Osteoblast (primary cell): ENCODE measurements at regions not wholly inside any gene's neighbourhood (a gene's known extent, or its start where the extent isn't known, plus 50 kb on each side); places are given as distances from the start of the nearest gene placed in this dataset.

Experiments used
- DNase-seq: peaks from one replicate; pipeline ENCODE4 v3.0.0; 2011; ENCODE audit warnings: low spot score, mixed read lengths; ENCODE audit not compliant: insufficient read length; ENCODE audit errors: missing footprints
- H2AFZ ChIP-seq: 2 replicates; pipeline ENCODE4 v1.6.0; 2011; ENCODE audit warnings: mild to moderate bottlenecking, low read length
- H3K27ac ChIP-seq: 2 replicates; pipeline ENCODE4 v1.5.1; 2011; ENCODE audit warnings: mild to moderate bottlenecking, low read depth, low read length, moderate library complexity
- H3K27me3 ChIP-seq: 2 replicates; pipeline ENCODE4 v1.6.0; 2012; ENCODE audit warnings: mild to moderate bottlenecking, control low read depth, inconsistent platforms, low read length, moderate library complexity; ENCODE audit not compliant: insufficient read depth
- H3K36me3 ChIP-seq: 2 replicates; pipeline ENCODE4 v1.5.1; 2011; ENCODE audit warnings: mild to moderate bottlenecking, low read length, control low read depth, moderate library complexity; ENCODE audit not compliant: insufficient read depth
- H3K4me1 ChIP-seq: 2 replicates; pipeline ENCODE4 v1.5.1; 2011; ENCODE audit warnings: mild to moderate bottlenecking, low read length, control low read depth, moderate library complexity; ENCODE audit not compliant: insufficient read depth
- H3K4me2 ChIP-seq: 2 replicates; pipeline ENCODE4 v1.6.0; 2011; ENCODE audit warnings: mild to moderate bottlenecking, low read length; ENCODE audit not compliant: insufficient read depth
- H3K4me3 ChIP-seq: fragments of 200-600 bp; sonication (generic); 3 replicates; pipeline ENCODE4 v1.5.1; 2012; ENCODE audit warnings: mild to moderate bottlenecking, low read length, inconsistent platforms; ENCODE audit not compliant: insufficient read depth
- H3K79me2 ChIP-seq: 2 replicates; pipeline ENCODE4 v1.6.0; 2012; ENCODE audit warnings: mild to moderate bottlenecking, low read length, control low read depth, inconsistent platforms; ENCODE audit not compliant: insufficient read depth
- H3K9me3 ChIP-seq: 2 replicates; pipeline ENCODE4 v1.5.1; 2011; ENCODE audit warnings: low read depth, low read length, control low read depth
- H4K20me1 ChIP-seq: 2 replicates; pipeline ENCODE4 v1.6.0; 2012; ENCODE audit warnings: mild to moderate bottlenecking, low read length, control low read depth; ENCODE audit not compliant: insufficient read depth
- CTCF ChIP-seq: IDR thresholded peaks from 2 replicates; pipeline ENCODE4 v1.5.1; 2011; ENCODE audit warnings: mild to moderate bottlenecking, low read depth, low read length, moderate library complexity; ENCODE audit errors: extremely low read depth

- Histone ChIP-seq H3K9me3 (no peaks in the 10 kb centered on the region), H3K4me3 (no peak overlapping the region), H3K79me2 (no peaks in the 10 kb centered on the region), H3K36me3 (no peaks in the 10 kb centered on the region), H4K20me1 (no peaks in the 10 kb centered on the region), H3K4me1 (no peaks in the 10 kb centered on the region), H3K27ac (no peak overlapping the region), H3K4me2 (no peak overlapping the region), H2AFZ (no peak overlapping the region), H3K27me3 (no peaks in the 10 kb centered on the region)
- DNase-seq = no peak
- no peak for TF ChIP-seq CTCF
Observed at GRCh38 chr6:69623357-69623756, 173.5 kb downstream of the LMBRD1 start.

- H3K9me3 ChIP-seq = no peaks in the 10 kb centered on the region
- H3K27me3 ChIP-seq = no peaks in the 10 kb centered on the region
- DNase-seq = no peak
- no peak for TF ChIP-seq CTCF
- no peak overlapping the region for H3K4me3 ChIP-seq
- no peak overlapping the region for H2AFZ ChIP-seq
- no peaks in the 10 kb centered on the region for H4K20me1 ChIP-seq
- H3K27ac ChIP-seq = no peak overlapping the region
- H3K36me3 ChIP-seq = no peaks in the 10 kb centered on the region
- H3K79me2 ChIP-seq = no peaks in the 10 kb centered on the region
- H3K4me2 ChIP-seq = no peak overlapping the region
- H3K4me1 ChIP-seq = no peaks in the 10 kb centered on the region
Observed at GRCh38 chr6:69622924-69623323, 173.9 kb downstream of the LMBRD1 start.

- Histone ChIP-seq H3K4me2 (no peak overlapping the region), H3K79me2 (no peaks in the 10 kb centered on the region), H3K27me3 (no peaks in the 10 kb centered on the region), H3K4me1 (no peaks in the 10 kb centered on the region), H2AFZ (no peak overlapping the region), H3K4me3 (no peak overlapping the region), H3K36me3 (no peaks in the 10 kb centered on the region), H3K9me3 (no peaks in the 10 kb centered on the region), H4K20me1 (no peaks in the 10 kb centered on the region), H3K27ac (no peak overlapping the region)
- no peak for DNase-seq
- TF ChIP-seq CTCF = no peak
Observed at GRCh38 chr6:69622230-69622629, 174.6 kb downstream of the LMBRD1 start.

- Histone ChIP-seq H3K79me2 (no peaks in the 10 kb centered on the region), H3K4me2 (no peak overlapping the region)
- no peak for TF ChIP-seq CTCF
Observed at GRCh38 chr6:69617163-69617562, 179.6 kb downstream of the LMBRD1 start.

More at GRCh38 chr6:69617163-69617562, 179.6 kb downstream of the LMBRD1 start:
- no peaks in the 10 kb centered on the region for H4K20me1 ChIP-seq
- DNase-seq = no peak
- no peak overlapping the region for H3K4me3 ChIP-seq
- H3K27ac ChIP-seq = no peak overlapping the region
- no peaks in the 10 kb centered on the region for H3K4me1 ChIP-seq
- no peaks in the 10 kb centered on the region for H3K9me3 ChIP-seq
- H3K36me3 ChIP-seq = no peaks in the 10 kb centered on the region
- H2AFZ ChIP-seq = no peak overlapping the region
- no peaks in the 10 kb centered on the region for H3K27me3 ChIP-seq
